ENCODE measurements at regions not wholly inside any gene's neighbourhood (a gene's known extent, or its start where the extent isn't known, plus 50 kb on each side); places are given as distances from the start of the nearest gene placed in this dataset.

GRCh38 chr1:97999320-97999719 lies 78.5 kb upstream of the DPYD start:
- peak; percentile 6 for DNase-seq (ENCODE audit: low spot score)
- FAIRE-seq = peak; percentile 17

GRCh38 chr1:97996880-97997279 lies 76.0 kb upstream of the DPYD start:
- DNase-seq (ENCODE audit: low spot score) (no peak), FAIRE-seq (no peak)

GRCh38 chr1:97989094-97989680 lies 68.4 kb upstream of the DPYD start:
- DNase-seq (ENCODE audit: low spot score) (no peak), FAIRE-seq (no peak)

GRCh38 chr1:97986041-97987005 lies 65.5 kb upstream of the DPYD start:
- FAIRE-seq = no peak
- DNase-seq (ENCODE audit: low spot score) = no peak

GRCh38 chr1:97983126-97983525 lies 62.3 kb upstream of the DPYD start:
- FAIRE-seq = no peak
- DNase-seq (ENCODE audit: low spot score) = no peak

GRCh38 chr1:97980530-97980929 lies 59.7 kb upstream of the DPYD start:
- no peak for DNase-seq (ENCODE audit: low spot score)
- no peak for FAIRE-seq

GRCh38 chr1:97976801-97977200 lies 56.0 kb upstream of the DPYD start:
- DNase-seq (ENCODE audit: low spot score) (no peak), FAIRE-seq (no peak)
